CD14-positive monocyte (primary cell): ENCODE measurements at regions not wholly inside any gene's neighbourhood (a gene's known extent, or its start where the extent isn't known, plus 50 kb on each side); places are given as distances from the start of the nearest gene placed in this dataset.

Source experiments
- DNase-seq, 3 donors: peaks; one replicate each; pipeline ENCODE4 v3.0.0-alpha.2; 2011 to 2022
- H2AFZ ChIP-seq: 2 replicates; pipeline ENCODE4 v1.6.0; 2012; ENCODE audit warnings: mild to moderate bottlenecking, low read depth, low read length, inconsistent platforms; ENCODE audit not compliant: insufficient read depth, poor library complexity, severe bottlenecking
- H3K27ac ChIP-seq, 2 donors: 1 replicate in 1 of 2; 2 replicates in 1 of 2; pipeline ENCODE4 v1.5.1; 2012 to 2013; ENCODE audit warnings: low read length in 2 of 2, control low read depth in 1 of 2, inconsistent platforms in 1 of 2, low read depth in 1 of 2, mild to moderate bottlenecking in 1 of 2
- H3K27me3 ChIP-seq, 2 donors: one replicate each; pipeline versions ENCODE4 v1.6.0 to v1.6.1; 2011 to 2013; ENCODE audit warnings: low read length in 2 of 2; ENCODE audit not compliant: control insufficient read depth in 2 of 2, insufficient read depth in 2 of 2
- H3K36me3 ChIP-seq, 2 donors: replicated peaks in 1 of 2; 1 replicate in 1 of 2; 2 replicates in 1 of 2; pipeline versions ENCODE4 v1.5.1 to v1.6.1; 2012 to 2013; ENCODE audit warnings: low read length in 2 of 2, control low read depth in 1 of 2, inconsistent platforms in 1 of 2, mild to moderate bottlenecking in 1 of 2; ENCODE audit not compliant: insufficient read depth in 2 of 2, control insufficient read depth in 1 of 2
- H3K4me1 ChIP-seq, 2 donors: 1 replicate in 1 of 2; 2 replicates in 1 of 2; pipeline versions ENCODE4 v1.5.1 to v1.6.1; 2012 to 2013; ENCODE audit warnings: low read length in 2 of 2, control low read depth in 1 of 2, inconsistent platforms in 1 of 2, mild to moderate bottlenecking in 1 of 2, moderate library complexity in 1 of 2; ENCODE audit not compliant: insufficient read depth in 2 of 2, control insufficient read depth in 1 of 2
- H3K4me2 ChIP-seq: replicated peaks from 2 replicates; pipeline ENCODE3; 2012; ENCODE audit warnings: low read length, moderate library complexity, mild to moderate bottlenecking; ENCODE audit not compliant: poor library complexity, severe bottlenecking; ENCODE audit errors: extremely low read depth
- H3K4me3 ChIP-seq, 3 experiments: fragments of 200-600 bp in 1 of 3; sonication (generic) in 1 of 3; replicated peaks in 1 of 3; 1 replicate in 2 of 3; 2 replicates in 1 of 3; pipeline ENCODE4 v1.5.1; 2011 to 2013; ENCODE audit warnings: low read length in 3 of 3, mild to moderate bottlenecking in 3 of 3, control low read depth in 2 of 3, low read depth in 2 of 3, inconsistent platforms in 1 of 3, moderate library complexity in 1 of 3
- H3K79me2 ChIP-seq: 2 replicates; pipeline ENCODE4 v1.6.0; 2012; ENCODE audit warnings: mild to moderate bottlenecking, control low read depth, inconsistent platforms, low read length, moderate library complexity; ENCODE audit not compliant: insufficient read depth
- H3K9ac ChIP-seq: 2 replicates; pipeline ENCODE4 v1.6.0; 2017; ENCODE audit warnings: low read length, mild to moderate bottlenecking; ENCODE audit not compliant: insufficient read depth, poor library complexity, severe bottlenecking
- H3K9me3 ChIP-seq, 2 donors: replicated peaks in 1 of 2; 1 replicate in 1 of 2; 2 replicates in 1 of 2; pipeline versions ENCODE4 v1.5.1 to v1.6.1; 2012 to 2013; ENCODE audit warnings: low read length in 2 of 2, control low read depth in 1 of 2; ENCODE audit not compliant: control insufficient read depth in 1 of 2, insufficient read depth in 1 of 2
- H4K20me1 ChIP-seq: 2 replicates; pipeline ENCODE4 v1.6.0; 2012; ENCODE audit warnings: mild to moderate bottlenecking, low read length, control low read depth, moderate library complexity; ENCODE audit not compliant: insufficient read depth
- H3K27ac Mint-ChIP-seq, 7 donors: one replicate each; pipeline ENCODE4 v1.8.0; 2020; ENCODE audit warnings: mild to moderate bottlenecking in 7 of 7, mixed read lengths in 7 of 7, moderate library complexity in 6 of 7, inconsistent platforms in 2 of 7
- H3K27me3 Mint-ChIP-seq, 3 donors: one replicate each; pipeline ENCODE4 v1.8.0; 2021 to 2022; ENCODE audit warnings: low read depth in 3 of 3, mild to moderate bottlenecking in 3 of 3, mixed read lengths in 3 of 3, moderate library complexity in 3 of 3, inconsistent platforms in 1 of 3
- H3K36me3 Mint-ChIP-seq, 2 donors: one replicate each; pipeline ENCODE4 v1.8.0; 2020; ENCODE audit warnings: mixed read lengths in 2 of 2, inconsistent platforms in 1 of 2, mild to moderate bottlenecking in 1 of 2
- H3K4me1 Mint-ChIP-seq: one replicate; pipeline ENCODE4 v1.8.0; 2020; ENCODE audit warnings: mild to moderate bottlenecking, mixed read lengths
- H3K4me3 Mint-ChIP-seq, 2 donors: one replicate each; pipeline ENCODE4 v1.8.0; 2020; ENCODE audit warnings: mild to moderate bottlenecking in 2 of 2, mixed read lengths in 2 of 2, moderate library complexity in 1 of 2
- H3K9me3 Mint-ChIP-seq, 7 donors: one replicate each; pipeline ENCODE4 v1.8.0; 2020 to 2022; ENCODE audit warnings: mixed read lengths in 7 of 7, mild to moderate bottlenecking in 6 of 7, moderate library complexity in 6 of 7, inconsistent platforms in 2 of 7
- CTCF ChIP-seq: fragments of 200-600 bp; IDR thresholded peaks from one replicate; pipeline ENCODE4 v1.8.0; 2022; ENCODE audit warnings: antibody characterized with exemption, mild to moderate bottlenecking
- WGBS: methylation state at CpG from one replicate; pipeline ENCODE4 v1.1.5; 2013; ENCODE audit warnings: missing lambda C conversion rate; ENCODE audit not compliant: insufficient coverage; 5-methylcytosine and 5-hydroxymethylcytosine counted together
- intact Hi-C, 2 donors: fragments of 100-400 bp; cut with micrococcal nuclease; formaldehyde crosslinking; loops; one replicate each; pipeline versions ENCODE4 v1.15.0 to v1.15.1; 2023

DNA sequence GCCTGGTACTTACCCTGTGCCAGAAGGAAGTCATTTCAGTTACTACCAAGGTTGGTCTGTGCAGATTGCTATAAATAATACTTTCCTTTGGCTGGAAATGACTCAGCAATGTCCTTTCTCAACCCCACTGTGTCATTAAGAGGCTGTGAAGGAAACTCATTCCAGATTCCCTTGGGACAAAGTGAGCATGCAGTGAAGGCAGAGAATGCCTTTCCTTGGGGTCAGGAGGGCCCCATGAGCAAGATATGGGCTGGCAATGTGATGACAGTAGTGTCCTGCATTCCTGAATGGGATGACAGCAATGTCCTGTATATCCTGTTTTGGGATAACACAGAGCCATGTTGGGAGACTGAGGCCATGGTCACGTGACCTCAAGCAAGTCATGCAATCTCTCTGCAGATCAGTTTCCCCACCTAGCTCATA is 213.1 kb upstream of the TMTC4 start:
- no peak overlapping the region for H3K9ac ChIP-seq
- no peak for TF ChIP-seq CTCF
- H3K4me2 ChIP-seq: no peak overlapping the region
- H3K27ac ChIP-seq: no peak overlapping the region
- Mint-ChIP-seq H3K27me3 (no peaks in the 10 kb centered on the region), H3K27ac (no peak overlapping the region), H3K36me3 (no peaks in the 10 kb centered on the region), H3K4me3 (no peak overlapping the region), H3K9me3 (peaks cover 0 to 9% (median 0%) of the 10 kb centered on the region in 7 donors), H3K4me1 (no peaks in the 10 kb centered on the region)
- H4K20me1 ChIP-seq: no peaks in the 10 kb centered on the region
- H3K36me3 ChIP-seq: no peaks in the 10 kb centered on the region
- H2AFZ ChIP-seq: no peak overlapping the region
- WGBS: no CpG with 5 or more reads among the region's 1 CpG
- H3K4me3 ChIP-seq: no peak overlapping the region
- H3K9me3 ChIP-seq: no peaks in the 10 kb centered on the region
- H3K79me2 ChIP-seq: no peaks in the 10 kb centered on the region
- intact Hi-C loops: no loop called here
- no peaks in the 10 kb centered on the region for H3K4me1 ChIP-seq
- no peak for DNase-seq
- no peaks in the 10 kb centered on the region for H3K27me3 ChIP-seq

DNA sequence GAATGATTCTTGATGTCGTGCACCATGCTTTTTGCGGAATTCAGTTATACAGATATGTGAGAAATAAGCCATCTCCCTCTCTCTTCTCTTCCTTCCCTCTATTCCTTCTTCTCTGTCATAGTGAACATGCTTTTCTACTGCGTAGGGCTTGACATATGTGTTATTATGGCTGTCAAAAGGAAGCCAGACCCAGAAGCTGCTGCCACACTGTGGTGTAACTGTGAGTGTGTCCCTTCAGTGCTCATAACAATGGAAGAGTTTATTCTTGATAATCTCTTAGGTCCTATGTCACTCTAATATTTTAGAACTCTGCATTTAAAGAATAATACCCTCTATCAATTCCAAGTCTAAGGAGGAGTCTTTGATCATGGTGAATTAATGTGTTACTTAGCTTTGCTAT is 208.9 kb upstream of the TMTC4 start:
- Histone ChIP-seq H3K79me2 (no peaks in the 10 kb centered on the region), H3K9me3 (no peaks in the 10 kb centered on the region), H4K20me1 (no peaks in the 10 kb centered on the region), H3K27ac (no peak overlapping the region), H3K9ac (no peak overlapping the region), H3K4me1 (no peaks in the 10 kb centered on the region), H3K27me3 (no peaks in the 10 kb centered on the region), H3K4me2 (no peak overlapping the region), H3K36me3 (no peaks in the 10 kb centered on the region), H2AFZ (no peak overlapping the region), H3K4me3 (no peak overlapping the region)
- DNase-seq: no peak
- Mint-ChIP-seq H3K36me3 (no peaks in the 10 kb centered on the region), H3K27me3 (no peaks in the 10 kb centered on the region), H3K9me3 (peaks cover 0 to 9% (median 4%) of the 10 kb centered on the region in 7 donors), H3K27ac (no peak overlapping the region), H3K4me1 (no peaks in the 10 kb centered on the region), H3K4me3 (no peak overlapping the region)
- no CpG with 5 or more reads among the region's 3 CpGs for WGBS
- intact Hi-C loops: no loop called here
- TF ChIP-seq CTCF: no peak
